GM11168 (cell line): ENCODE measurements at regions not wholly inside any gene's neighbourhood (a gene's known extent, or its start where the extent isn't known, plus 50 kb on each side); places are given as distances from the start of the nearest gene placed in this dataset.

Source experiments
- in situ Hi-C: fragments of 300-500 bp; cut with MboI; formaldehyde crosslinking; loops from one replicate; pipeline ENCODE4 v1.12.0; 2022; ENCODE audit warnings: low sequenced_read_pairs; ENCODE audit not compliant: unreplicated experiment

DNA sequence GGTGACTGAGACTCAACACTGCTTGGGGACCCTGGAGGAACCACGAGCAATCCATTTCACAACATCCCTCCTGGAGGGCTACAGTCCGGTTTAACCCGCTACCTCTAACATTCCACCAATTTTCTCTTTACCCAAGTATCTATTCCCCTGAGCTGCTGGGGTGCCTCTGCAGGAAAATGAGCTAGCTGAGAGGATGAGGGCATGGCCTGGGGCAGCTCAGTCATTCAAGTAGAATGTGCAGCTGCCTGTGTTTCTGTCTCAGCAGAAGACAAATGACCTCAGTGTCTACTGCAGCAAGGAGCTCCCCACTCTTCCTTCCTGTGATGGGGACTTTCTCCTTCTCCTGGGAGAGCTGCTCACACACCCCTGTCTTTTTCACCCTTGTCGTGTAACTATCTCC lies 120.8 kb downstream of the ZNF518B start:
- in situ Hi-C loops, result no loop called here

DNA sequence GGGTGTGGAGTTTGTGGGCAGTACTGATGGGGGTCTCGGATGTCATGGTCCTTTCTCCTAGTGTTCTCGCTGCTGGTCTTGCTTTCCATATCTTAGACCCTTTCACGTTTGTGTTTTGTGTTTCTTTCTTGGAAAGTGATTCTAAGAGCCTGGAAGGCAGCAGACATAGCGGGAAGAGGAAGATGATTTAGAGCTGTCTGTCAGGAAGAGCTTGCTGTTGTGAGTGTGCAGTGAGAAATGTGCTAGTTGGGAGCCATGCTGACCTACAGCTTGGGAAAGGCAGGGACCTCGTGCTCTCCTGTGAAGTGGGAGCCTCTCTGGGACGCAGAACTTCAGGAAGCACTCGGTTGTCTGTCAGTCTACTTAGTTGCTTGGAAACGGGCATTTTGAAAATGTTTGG lies 122.2 kb downstream of the ZNF518B start:
- in situ Hi-C loops, result no loop called here

DNA sequence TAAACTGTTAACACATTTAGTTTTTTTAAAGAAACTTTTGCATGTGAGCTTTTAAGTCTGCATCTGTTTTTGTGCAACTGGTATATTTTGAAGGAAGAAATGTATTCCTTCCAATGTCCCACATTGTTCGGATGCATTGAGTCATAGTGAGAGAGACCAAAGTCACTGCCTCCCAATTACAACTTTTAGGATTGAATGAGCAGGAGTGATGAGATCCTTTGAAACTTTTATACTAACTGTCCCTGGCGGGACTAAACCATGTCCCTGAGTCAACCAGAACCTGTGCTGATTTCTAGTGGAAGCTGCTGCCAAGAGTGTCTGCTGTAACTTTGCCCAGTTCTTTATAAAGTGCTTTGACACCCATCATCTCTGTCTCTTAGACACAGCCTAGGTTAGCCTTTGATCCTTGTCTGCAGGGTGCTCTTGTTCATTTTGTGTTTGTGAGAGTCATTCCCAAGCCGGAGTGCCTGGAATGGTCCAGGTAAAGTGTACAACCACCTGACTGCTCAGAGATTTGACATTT lies 122.7 kb downstream of the ZNF518B start:
- in situ Hi-C loops, result no loop called here

DNA sequence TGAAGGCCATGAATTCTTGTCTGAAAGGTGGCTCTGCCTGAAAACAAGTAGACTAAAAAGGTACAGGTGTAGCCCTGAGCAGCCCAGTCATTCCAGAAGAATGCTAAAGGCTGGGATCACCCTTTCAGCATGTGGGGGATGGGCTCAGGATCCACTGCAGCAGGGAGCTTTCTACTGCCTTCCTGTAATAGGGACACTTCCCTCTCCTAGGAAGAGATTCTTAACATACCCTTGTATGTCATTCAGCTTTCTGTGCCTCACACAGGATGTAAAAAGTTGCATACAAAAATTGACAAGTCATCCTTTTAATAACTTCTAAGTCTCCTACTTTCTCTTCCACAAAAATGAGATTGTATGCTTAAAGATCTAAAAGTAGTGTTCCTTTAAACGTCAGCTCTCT lies 123.3 kb downstream of the ZNF518B start:
- in situ Hi-C loops, result no loop called here

DNA sequence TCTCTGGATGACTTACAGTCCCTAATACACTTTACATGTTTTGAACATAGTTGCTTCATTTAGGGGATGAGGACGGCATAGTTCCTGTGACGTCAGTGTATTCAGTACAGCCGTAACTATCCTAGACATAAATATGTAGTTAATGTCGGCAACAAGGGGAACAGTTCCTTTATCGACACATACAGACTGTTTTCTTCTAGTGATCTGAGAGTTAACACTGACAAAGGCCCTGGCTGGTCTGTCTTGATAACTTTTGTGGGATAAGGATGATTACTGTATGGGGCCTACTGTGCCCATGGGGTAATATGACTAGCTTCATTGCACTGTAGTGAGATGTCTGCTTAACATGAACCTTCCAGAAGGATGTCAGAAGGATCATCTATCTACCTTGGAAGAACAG lies 131.2 kb downstream of the ZNF518B start:
- in situ Hi-C loops, result no loop called here

DNA sequence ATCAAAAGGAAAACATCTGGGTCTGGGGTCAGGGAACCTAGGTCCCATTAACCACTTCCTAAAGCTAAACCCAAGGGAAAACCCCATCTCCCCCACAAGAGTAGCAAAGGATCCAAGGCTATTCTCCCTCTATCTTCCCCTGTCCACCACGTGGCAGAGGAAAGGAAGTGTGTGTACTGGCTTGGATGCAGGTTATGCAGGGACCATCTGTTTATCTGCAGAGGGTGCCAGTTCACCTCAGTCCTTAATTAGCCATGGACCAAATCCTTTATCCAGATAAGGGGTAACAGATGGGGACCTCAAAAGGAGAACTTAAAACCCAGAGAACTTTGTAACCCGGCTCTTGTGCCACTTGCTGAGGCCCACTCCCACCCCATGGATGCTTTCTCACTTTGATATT lies 135.3 kb downstream of the ZNF518B start:
- in situ Hi-C loops, result no loop called here

DNA sequence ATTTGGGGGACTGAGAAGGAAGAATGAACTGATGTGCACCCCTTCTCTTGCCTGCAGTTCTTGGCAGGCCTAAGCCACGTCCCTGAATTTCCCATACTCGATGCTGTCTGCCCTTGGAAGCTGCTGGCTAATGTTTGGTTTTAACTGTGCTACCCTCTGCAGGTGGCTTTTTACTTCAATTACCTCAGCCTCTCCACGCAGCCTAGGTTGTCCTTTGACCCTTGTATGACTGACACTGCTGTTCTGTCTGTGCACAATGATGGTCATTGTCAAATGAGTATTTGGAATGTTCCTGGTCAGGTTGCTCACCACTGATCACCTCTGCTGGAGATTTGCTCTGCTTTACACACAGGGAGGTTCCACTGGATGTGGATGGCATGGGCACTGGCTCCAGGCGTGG lies 137.1 kb downstream of the ZNF518B start:
- in situ Hi-C loops, result no loop called here

DNA sequence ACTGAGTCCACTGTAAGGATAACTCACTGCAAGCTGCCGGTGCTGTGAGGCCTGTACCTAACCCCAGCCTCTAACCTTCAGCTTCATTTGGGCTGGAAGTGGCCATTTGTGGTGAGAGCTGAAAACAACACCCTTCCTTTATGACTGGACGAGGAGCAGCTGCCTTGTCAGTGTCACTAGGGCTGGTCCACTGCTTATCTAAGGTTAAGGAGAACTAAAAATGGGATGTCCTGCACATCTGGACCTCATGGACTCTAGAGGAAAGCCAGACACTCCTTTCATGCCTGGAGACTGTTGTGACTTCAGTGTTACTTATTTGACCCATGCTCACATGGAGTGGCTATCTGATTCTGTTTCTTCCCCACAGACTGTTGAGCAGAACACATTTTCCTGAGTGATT lies 139.9 kb downstream of the ZNF518B start:
- in situ Hi-C loops, result no loop called here

DNA sequence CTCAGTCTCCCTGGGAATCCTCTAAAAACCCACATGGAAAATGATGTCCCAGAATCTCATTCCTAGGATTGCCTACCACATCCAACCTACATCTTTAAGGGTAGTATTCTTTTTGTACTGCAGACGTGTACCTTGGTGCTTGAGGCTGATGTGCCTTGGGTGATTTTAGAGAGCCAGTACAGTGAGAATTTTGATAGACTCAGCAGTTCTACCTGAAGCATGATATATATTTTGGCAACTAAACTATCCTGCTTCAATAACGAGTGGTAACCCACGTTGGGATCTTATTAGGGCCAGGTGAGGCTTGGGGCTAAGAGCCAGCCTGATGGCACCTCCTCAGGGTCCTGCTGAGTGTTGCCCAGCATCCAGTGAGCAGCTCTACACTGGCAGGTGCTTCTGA lies 140.4 kb downstream of the ZNF518B start:
- in situ Hi-C loops, result no loop called here

DNA sequence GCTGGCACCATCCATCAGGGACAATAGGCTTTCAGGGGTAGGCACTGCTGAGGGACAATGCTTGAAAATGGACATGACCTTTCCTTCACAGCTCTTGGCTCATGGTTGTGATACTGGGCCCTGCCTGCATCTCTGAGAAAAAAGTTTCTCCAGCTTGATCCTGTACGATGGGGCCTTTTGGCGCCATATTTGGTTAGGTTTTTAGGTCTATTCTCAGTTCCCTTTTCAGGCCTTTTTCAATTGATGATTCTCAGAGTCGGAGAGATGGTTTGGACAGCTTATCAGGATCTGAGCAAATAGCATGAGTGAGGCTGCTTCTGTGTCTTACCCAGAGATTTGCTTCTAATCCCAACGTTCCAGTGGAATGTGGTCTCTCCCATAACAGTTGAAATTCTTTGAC lies 141.6 kb downstream of the ZNF518B start:
- in situ Hi-C loops, result no loop called here

DNA sequence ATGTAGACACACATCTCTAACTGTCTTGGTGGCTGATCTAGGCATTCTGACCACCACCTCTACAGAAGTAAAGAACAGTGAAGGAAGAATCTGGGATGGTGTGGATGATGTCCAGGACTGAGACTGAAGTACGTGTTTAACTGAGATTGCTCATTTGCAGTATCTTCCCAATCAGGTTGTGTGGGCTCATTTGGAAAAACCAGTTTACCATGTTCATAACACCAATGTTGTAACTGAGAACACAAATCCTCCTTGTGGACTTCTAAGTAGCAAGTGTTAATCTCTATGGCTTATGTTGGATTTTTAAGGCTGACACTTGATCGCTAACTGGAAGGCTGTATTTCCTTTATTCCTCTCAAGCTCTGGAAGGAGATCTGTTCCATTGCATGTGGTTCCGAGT lies 144.7 kb downstream of the ZNF518B start:
- in situ Hi-C loops, result no loop called here

DNA sequence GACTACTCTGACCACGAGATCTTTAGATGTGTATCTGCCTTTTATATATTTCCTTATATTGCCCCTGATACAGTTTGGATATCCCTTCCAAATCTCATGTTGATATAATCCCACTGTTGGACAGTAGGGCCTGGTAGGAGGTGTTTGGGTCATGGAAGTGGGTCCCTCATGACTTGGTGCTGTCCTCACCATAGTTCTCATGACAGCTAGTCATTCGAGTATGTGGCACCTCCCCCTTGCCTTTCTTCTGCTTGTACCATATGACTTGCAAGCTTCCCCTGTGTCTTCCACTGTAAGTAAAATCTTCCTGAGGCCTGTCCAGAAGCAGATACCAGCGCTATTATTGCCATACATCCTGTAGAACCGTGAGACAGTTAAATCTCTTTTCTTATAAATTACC lies 145.3 kb downstream of the ZNF518B start:
- in situ Hi-C loops, result no loop called here

DNA sequence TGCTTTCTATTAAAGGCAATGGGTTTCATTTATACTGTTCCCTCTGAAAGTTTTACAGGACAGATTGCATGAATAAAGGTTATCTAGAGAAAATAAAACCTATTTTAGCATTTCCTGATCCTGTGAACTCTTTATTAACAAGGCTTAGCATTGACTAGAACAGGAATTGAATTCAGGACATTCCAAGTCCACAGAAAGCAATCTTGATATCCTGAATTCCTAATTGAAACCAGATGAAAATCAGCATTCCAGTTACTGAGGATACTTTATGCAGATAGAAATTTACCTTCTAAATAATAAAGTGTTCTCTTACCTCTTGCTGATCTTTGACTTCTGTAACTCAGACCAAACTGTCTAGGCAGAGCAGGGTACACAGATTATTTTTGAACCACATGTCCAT lies 151.4 kb downstream of the ZNF518B start:
- in situ Hi-C loops, result no loop called here

DNA sequence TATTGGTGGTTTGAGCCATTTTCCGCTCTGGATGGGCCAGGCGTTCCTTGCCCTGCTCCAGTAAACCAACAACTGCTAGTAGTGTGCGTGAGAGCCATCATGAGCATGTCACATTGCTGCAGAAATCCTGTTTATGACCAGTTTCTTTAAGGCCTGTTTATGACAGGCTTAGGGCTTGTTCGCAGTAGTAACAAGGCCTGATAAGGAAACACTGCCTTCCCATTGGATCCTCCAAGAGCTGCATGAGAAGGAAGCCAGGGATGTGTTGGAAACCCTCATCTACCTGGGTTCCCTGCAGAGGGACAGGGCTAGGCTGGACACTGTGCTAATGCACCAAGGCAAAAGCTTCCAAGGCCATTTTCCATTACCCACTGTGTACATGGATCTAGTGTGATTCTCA lies 153.9 kb downstream of the ZNF518B start:
- in situ Hi-C loops, result no loop called here

DNA sequence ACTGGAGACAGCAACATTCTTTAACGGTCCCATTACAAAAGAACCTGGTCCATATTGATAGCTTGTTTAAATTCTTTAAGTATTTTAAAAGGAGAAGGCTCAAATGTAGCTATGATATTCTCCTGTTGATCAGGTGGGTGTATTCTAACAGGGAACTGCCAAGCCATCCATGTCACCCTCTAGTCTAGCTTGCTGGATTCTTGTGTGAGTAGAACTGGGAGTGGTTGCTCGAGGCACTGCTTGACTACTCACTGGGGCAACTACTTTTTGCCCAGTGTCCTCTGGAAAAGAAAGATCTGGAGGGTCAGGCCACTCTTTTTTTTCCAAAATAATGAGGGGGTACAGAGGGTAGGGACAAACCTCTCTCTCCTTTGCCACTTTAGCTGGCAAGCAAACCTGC lies 155.1 kb downstream of the ZNF518B start:
- in situ Hi-C loops, result no loop called here

DNA sequence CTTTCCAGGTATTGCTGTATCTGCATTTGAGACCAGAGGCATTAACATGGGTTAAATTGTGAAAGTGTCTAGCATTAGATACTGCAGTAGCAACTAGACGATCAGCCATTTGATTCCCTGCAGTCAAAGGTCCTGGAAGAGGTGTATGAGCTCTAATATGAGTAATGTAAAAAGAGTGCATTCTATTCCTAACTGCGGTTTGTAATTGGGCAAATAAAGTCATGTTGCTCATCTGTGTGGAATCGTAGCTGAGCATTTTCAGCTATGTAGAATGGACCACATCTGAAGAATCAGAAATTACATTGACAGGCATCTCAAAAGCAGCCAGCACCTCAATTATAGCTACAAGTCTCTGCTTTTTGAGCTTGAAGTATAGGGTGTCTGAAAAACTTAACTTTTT lies 157.6 kb downstream of the ZNF518B start:
- in situ Hi-C loops, result no loop called here

DNA sequence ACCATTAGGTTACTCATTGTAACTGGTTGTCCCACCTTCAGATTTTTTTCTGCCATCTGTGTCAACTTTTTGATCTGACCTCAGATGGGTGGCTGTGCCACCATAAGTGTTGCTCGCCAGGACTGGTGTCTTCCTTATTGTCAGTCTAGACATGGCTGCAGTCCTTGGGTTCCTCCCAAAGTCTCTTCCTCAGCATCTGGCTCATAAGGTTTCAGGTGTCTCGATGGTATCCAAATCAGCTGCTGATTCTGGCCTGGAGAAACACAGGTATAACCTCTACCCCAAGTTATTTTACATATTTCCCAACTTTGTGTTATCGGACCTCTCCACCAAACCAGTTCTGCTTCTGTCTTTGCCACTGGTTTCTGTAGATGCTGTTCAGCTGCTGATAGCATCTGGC lies 158.5 kb downstream of the ZNF518B start:
- in situ Hi-C loops, result no loop called here

DNA sequence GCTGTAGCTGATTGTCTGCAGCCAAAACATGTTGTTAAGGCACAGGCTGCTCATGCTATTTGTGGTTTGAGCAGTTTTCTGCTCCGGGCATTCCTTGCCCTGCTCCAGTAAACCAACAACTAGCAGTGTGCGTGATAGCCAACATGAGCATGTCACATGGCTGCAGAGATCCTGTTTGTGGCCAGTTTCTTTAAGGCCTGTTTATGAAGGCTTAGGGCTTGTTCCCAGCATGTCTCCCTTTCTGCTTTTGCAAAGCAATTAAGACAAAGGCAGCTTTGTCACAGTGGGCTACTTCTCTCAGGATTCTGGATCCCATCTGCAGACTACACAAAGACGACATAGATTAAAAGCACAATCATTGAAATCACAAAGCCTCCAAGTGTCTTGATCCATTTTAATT lies 160.5 kb downstream of the ZNF518B start:
- in situ Hi-C loops, result no loop called here

DNA sequence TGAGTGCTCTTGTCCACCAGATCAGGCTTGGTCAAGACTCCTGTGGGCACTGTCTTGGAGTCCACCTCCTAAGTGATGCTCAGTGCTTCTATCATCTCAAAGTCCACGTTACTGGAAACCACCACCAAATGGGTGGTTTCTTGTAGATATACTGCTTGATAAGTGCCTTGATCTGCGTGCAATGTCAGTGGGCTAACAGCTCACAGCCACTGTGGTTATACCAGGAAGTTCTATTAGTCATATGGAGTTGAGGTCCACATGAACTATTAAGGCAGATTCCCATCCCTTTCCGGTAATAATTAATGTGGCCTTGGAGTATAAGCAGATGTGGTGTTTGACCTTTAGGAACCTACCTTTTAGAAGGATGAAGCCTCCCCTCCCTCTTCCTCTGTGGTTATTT lies 161.9 kb downstream of the ZNF518B start:
- in situ Hi-C loops, result no loop called here

DNA sequence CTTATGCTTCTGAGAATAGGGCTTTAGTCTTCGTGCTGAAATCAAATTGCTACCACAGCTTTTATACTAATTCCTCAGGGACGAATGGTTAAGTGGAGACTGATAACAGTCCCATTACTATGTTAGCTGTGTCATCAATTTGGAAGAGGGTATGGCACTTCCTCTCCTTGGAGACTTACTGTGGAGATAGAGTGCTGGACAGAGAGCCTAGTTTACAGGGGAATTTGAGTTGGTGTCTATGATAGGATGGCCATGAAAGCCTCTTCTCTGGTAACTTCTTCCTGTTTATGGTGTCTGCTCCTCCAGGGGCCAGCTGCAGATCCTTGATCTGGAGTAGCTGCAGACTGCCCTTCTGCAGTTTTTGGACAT lies 167.7 kb downstream of the ZNF518B start:
- in situ Hi-C loops, result no loop called here

DNA sequence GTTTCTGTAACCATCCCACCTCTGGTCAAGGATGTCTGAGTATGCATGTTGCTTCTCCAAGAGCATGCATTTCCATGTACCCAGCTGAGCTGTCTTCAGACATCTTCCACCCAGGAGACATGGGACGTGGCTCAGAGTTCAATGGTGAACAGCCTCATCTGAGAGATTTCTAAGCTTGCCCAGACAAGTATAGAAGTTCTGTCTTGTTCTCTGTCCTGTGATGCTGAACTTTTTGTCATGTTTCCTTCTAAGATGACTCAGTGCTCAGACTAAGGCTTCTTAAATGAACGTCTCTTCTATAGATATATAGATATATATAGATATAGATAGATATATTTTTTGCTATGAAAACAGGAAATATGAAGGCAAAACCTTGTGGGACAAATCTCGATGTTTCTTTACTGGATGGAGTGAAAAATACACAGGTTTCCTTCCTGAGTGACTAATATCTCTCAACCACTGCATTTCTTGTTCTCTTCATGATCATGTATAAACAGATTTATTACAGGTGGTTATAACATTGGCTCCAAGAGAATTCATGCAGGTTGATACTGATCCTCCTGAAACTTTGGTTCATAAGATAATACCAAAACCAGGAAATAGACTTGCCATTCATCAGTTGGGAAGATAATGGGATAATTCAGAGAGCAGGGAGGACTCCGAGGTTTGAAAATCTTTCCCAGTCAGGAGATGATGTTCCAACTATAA lies 168.2 kb downstream of the ZNF518B start:
- in situ Hi-C loops, result no loop called here

DNA sequence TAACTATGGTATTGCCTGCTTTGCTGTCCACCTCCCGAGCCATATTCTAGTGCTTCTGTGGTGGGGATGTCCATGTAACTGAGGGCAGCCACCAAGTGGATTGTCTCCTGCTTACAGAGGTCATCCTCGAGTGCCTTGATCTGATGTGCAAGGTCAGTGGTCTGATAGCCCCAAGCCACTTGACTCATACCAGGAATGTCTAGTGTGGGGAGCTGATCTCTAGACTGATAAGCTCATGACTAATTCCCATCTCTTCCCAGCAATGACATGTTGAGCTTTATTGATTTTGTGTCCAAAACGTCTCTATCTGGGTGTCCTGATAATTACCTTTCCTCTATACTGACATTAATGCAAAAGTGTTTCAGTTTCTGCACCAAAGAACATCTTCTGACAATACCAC lies 168.4 kb upstream of the WDR1 start:
- in situ Hi-C loops, result no loop called here

DNA sequence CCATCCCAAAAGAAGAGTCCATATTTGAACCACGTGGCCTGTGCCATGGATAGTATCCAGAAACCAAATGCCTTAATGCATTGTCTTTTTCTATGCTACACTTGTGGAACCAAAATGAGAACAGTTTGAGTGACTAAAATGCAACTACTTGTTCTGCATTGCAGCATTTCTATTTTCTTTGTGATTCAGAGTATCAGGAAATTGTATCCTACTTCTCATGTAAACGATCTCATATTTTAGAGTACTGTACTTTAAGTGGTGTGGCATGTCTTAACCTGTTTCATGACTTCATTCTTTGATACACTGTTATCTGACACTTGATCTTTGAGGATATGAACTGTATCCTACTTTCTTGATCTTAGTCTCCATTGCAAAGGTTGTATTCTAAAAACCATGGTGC lies 167.2 kb upstream of the WDR1 start:
- in situ Hi-C loops, result no loop called here
